Activated T-cell treated with anti-CD3 and anti-CD28 coated beads, Interleukin-2, amount 50 U/mL, for 72 hours (primary cell): ENCODE measurements at regions not wholly inside any gene's neighbourhood (a gene's known extent, or its start where the extent isn't known, plus 50 kb on each side); places are given as distances from the start of the nearest gene placed in this dataset.

Experiments used
- ATAC-seq, 2 donors: fragments of 150-1000 bp; cut with Tn5 transposase; replicated peaks in 1 of 2; 2 replicates each; pipeline ENCODE4 v1.10.0; 2021; ENCODE audit warnings: moderate library complexity in 2 of 2, mild to moderate bottlenecking in 1 of 2
- DNase-seq, 2 donors: peaks; one replicate each; pipeline ENCODE4 v3.0.0; 2021 to 2022; ENCODE audit warnings: mixed read lengths in 1 of 2
- H3K27ac Mint-ChIP-seq: one replicate; pipeline ENCODE4 v1.8.0; 2022; ENCODE audit warnings: mild to moderate bottlenecking, moderate library complexity, mixed read lengths
- H3K27me3 Mint-ChIP-seq: one replicate; pipeline ENCODE4 v1.8.0; 2022; ENCODE audit warnings: low read depth, mixed read lengths
- H3K36me3 Mint-ChIP-seq, 2 donors: one replicate each; pipeline ENCODE4 v1.8.0; 2022; ENCODE audit warnings: mixed read lengths in 2 of 2, mild to moderate bottlenecking in 1 of 2; ENCODE audit not compliant: insufficient read depth in 2 of 2
- H3K4me1 Mint-ChIP-seq: one replicate; pipeline ENCODE4 v1.8.0; 2022; ENCODE audit warnings: low read depth, mixed read lengths
- H3K4me3 Mint-ChIP-seq, 2 donors: one replicate each; pipeline ENCODE4 v1.8.0; 2022; ENCODE audit warnings: mild to moderate bottlenecking in 2 of 2, mixed read lengths in 2 of 2, moderate library complexity in 2 of 2
- H3K9me3 Mint-ChIP-seq, 2 donors: one replicate each; pipeline ENCODE4 v1.8.0; 2022; ENCODE audit warnings: mixed read lengths in 2 of 2

GRCh38 chr11:119943298-119943655 lies 194.6 kb downstream of the TRIM29 start:
- Mint-ChIP-seq H3K27me3 (peaks cover 9% of the 10 kb centered on the region), H3K4me3 (no peak overlapping the region), H3K36me3 (no peaks in the 10 kb centered on the region), H3K27ac (no peak overlapping the region), H3K4me1 (no peaks in the 10 kb centered on the region), H3K9me3 (no peaks in the 10 kb centered on the region)
- DNase-seq, result no peak
- no peak for ATAC-seq

GRCh38 chr11:119942583-119943297 lies 195.2 kb downstream of the TRIM29 start:
- ATAC-seq (no peak), DNase-seq (no peak)
- Mint-ChIP-seq H3K9me3 (no peaks in the 10 kb centered on the region), H3K36me3 (no peaks in the 10 kb centered on the region), H3K27ac (no peak overlapping the region), H3K4me3 (no peak overlapping the region), H3K4me1 (no peaks in the 10 kb centered on the region), H3K27me3 (peaks cover 9% of the 10 kb centered on the region)

GRCh38 chr11:119941636-119942411 lies 196.1 kb downstream of the TRIM29 start:
- Mint-ChIP-seq H3K9me3 (no peaks in the 10 kb centered on the region), H3K4me3 (no peak overlapping the region), H3K27me3 (peaks cover 7% of the 10 kb centered on the region), H3K27ac (no peak overlapping the region), H3K36me3 (no peaks in the 10 kb centered on the region), H3K4me1 (no peaks in the 10 kb centered on the region)
- no peak for DNase-seq
- no peak for ATAC-seq

GRCh38 chr11:119941171-119941570 lies 196.7 kb downstream of the TRIM29 start:
- H3K27ac Mint-ChIP-seq, result no peak overlapping the region
- no peak for ATAC-seq
- H3K4me3 Mint-ChIP-seq, result no peak overlapping the region
- no peak for DNase-seq
- H3K27me3 Mint-ChIP-seq, result peaks cover 14% of the 10 kb centered on the region
- no peaks in the 10 kb centered on the region for H3K36me3 Mint-ChIP-seq
- H3K4me1 Mint-ChIP-seq, result no peaks in the 10 kb centered on the region
- H3K9me3 Mint-ChIP-seq, result no peaks in the 10 kb centered on the region

GRCh38 chr11:119940401-119940976 lies 197.4 kb downstream of the TRIM29 start:
- Mint-ChIP-seq H3K4me3 (no peak overlapping the region), H3K36me3 (no peaks in the 10 kb centered on the region), H3K9me3 (no peaks in the 10 kb centered on the region), H3K4me1 (no peaks in the 10 kb centered on the region), H3K27ac (no peak overlapping the region), H3K27me3 (peaks cover 14% of the 10 kb centered on the region)
- DNase-seq (no peak), ATAC-seq (no peak)

- no peak overlapping the region for H3K4me3 Mint-ChIP-seq
- ATAC-seq, result no peak
- no peaks in the 10 kb centered on the region for H3K4me1 Mint-ChIP-seq
- peaks cover 20% of the 10 kb centered on the region for H3K27me3 Mint-ChIP-seq
- H3K27ac Mint-ChIP-seq, result no peak overlapping the region
- DNase-seq, result no peak
- no peaks in the 10 kb centered on the region for H3K36me3 Mint-ChIP-seq
- H3K9me3 Mint-ChIP-seq, result no peaks in the 10 kb centered on the region
Observed at GRCh38 chr11:119937412-119937811, 200.5 kb downstream of the TRIM29 start.

GRCh38 chr11:119936426-119936825 lies 201.5 kb downstream of the TRIM29 start:
- Mint-ChIP-seq H3K27me3 (peaks cover 28% of the 10 kb centered on the region), H3K4me1 (no peaks in the 10 kb centered on the region), H3K27ac (no peak overlapping the region), H3K4me3 (no peak overlapping the region), H3K36me3 (no peaks in the 10 kb centered on the region), H3K9me3 (no peaks in the 10 kb centered on the region)
- ATAC-seq, result no peak
- DNase-seq, result no peak

GRCh38 chr11:119935349-119935925 lies 202.5 kb downstream of the TRIM29 start:
- no peak overlapping the region for H3K27ac Mint-ChIP-seq
- H3K9me3 Mint-ChIP-seq, result peaks cover 0 to 1% of the 10 kb centered on the region in 2 donors
- H3K4me3 Mint-ChIP-seq, result no peak overlapping the region
- ATAC-seq (no peak), DNase-seq (no peak)
- H3K4me1 Mint-ChIP-seq, result no peaks in the 10 kb centered on the region
- H3K27me3 Mint-ChIP-seq, result peaks cover 37% of the 10 kb centered on the region
- no peaks in the 10 kb centered on the region for H3K36me3 Mint-ChIP-seq

- no peaks in the 10 kb centered on the region for H3K4me1 Mint-ChIP-seq
- DNase-seq (no peak), ATAC-seq (no peak)
- H3K27ac Mint-ChIP-seq, result no peak overlapping the region
- H3K36me3 Mint-ChIP-seq, result no peaks in the 10 kb centered on the region
- peaks cover 37% of the 10 kb centered on the region for H3K27me3 Mint-ChIP-seq
- H3K9me3 Mint-ChIP-seq, result peaks cover 0 to 1% of the 10 kb centered on the region in 2 donors
- H3K4me3 Mint-ChIP-seq, result no peak overlapping the region
Observed at GRCh38 chr11:119934866-119935265, 203.0 kb downstream of the TRIM29 start.

- H3K9me3 Mint-ChIP-seq, result peaks cover 0 to 1% of the 10 kb centered on the region in 2 donors
- no peaks in the 10 kb centered on the region for H3K36me3 Mint-ChIP-seq
- H3K27me3 Mint-ChIP-seq, result peaks cover 37% of the 10 kb centered on the region
- ATAC-seq (no peak), DNase-seq (no peak)
- no peak overlapping the region for H3K4me3 Mint-ChIP-seq
- no peak overlapping the region for H3K27ac Mint-ChIP-seq
- H3K4me1 Mint-ChIP-seq, result no peaks in the 10 kb centered on the region
Observed at GRCh38 chr11:119934267-119934666, 203.6 kb downstream of the TRIM29 start.

- H3K4me3 Mint-ChIP-seq, result no peak overlapping the region
Observed at GRCh38 chr11:119933584-119933983, 204.3 kb downstream of the TRIM29 start.

GRCh38 chr11:119932828-119933562 lies 204.0 kb upstream of the NECTIN1 start:
- H3K27me3 Mint-ChIP-seq, result peaks cover 37% of the 10 kb centered on the region
- ATAC-seq (no peak), DNase-seq (no peak)
- no peak overlapping the region for H3K4me3 Mint-ChIP-seq
- H3K27ac Mint-ChIP-seq, result no peak overlapping the region
- no peaks in the 10 kb centered on the region for H3K4me1 Mint-ChIP-seq
- H3K36me3 Mint-ChIP-seq, result no peaks in the 10 kb centered on the region
- peaks cover 0 to 1% of the 10 kb centered on the region in 2 donors for H3K9me3 Mint-ChIP-seq

More at GRCh38 chr11:119933584-119933983, 204.3 kb downstream of the TRIM29 start:
- Mint-ChIP-seq H3K27ac (no peak overlapping the region), H3K9me3 (peaks cover 0 to 1% of the 10 kb centered on the region in 2 donors), H3K36me3 (no peaks in the 10 kb centered on the region), H3K4me1 (no peaks in the 10 kb centered on the region), H3K27me3 (peaks cover 37% of the 10 kb centered on the region)
- DNase-seq (no peak), ATAC-seq (no peak)

GRCh38 chr11:119928047-119928446 lies 199.0 kb upstream of the NECTIN1 start:
- Mint-ChIP-seq H3K4me1 (no peaks in the 10 kb centered on the region), H3K27me3 (peaks cover 32% of the 10 kb centered on the region), H3K9me3 (peaks cover 0 to 1% of the 10 kb centered on the region in 2 donors), H3K4me3 (no peak overlapping the region), H3K36me3 (no peaks in the 10 kb centered on the region), H3K27ac (no peak overlapping the region)
- no peak for DNase-seq
- no peak for ATAC-seq
